ENCODE measurements at regions not wholly inside any gene's neighbourhood (a gene's known extent, or its start where the extent isn't known, plus 50 kb on each side); places are given as distances from the start of the nearest gene placed in this dataset.

DNA sequence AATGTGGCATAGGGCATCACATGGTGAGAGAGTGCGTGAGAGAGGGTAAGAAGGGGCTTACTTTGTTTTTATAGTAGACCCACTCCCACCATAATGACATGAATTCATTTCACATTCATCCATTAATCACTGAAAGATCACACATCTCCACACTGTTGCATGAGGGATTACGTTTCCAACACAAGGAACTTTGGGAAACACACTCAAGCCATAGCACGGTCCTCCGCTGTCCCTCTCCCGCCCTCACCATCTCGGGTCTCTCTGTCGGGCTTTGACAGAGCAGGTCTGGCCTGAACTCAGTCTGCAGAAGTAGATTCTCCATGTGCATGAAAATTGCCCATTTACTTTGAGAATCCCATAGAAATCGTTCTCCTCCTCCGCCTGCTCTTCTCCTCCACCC, 312.2 kb downstream of the MATN1 start:
- Histone ChIP-seq H3K36me3 (no peaks in the 10 kb centered on the region), H3K4me3 (no peak overlapping the region), H3K27me3 (no peaks in the 10 kb centered on the region), H3K9me3 (no peaks in the 10 kb centered on the region), H3K27ac (no peak overlapping the region), H3K4me1 (ENCODE audit: insufficient read depth) (no peaks in the 10 kb centered on the region)
- TF ChIP-seq, protein P1, sequence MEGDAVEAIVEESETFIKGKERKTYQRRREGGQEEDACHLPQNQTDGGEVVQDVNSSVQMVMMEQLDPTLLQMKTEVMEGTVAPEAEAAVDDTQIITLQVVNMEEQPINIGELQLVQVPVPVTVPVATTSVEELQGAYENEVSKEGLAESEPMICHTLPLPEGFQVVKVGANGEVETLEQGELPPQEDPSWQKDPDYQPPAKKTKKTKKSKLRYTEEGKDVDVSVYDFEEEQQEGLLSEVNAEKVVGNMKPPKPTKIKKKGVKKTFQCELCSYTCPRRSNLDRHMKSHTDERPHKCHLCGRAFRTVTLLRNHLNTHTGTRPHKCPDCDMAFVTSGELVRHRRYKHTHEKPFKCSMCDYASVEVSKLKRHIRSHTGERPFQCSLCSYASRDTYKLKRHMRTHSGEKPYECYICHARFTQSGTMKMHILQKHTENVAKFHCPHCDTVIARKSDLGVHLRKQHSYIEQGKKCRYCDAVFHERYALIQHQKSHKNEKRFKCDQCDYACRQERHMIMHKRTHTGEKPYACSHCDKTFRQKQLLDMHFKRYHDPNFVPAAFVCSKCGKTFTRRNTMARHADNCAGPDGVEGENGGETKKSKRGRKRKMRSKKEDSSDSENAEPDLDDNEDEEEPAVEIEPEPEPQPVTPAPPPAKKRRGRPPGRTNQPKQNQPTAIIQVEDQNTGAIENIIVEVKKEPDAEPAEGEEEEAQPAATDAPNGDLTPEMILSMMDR (IDR thresholded peaks at IDR 0.05): no peak
- TF ChIP-seq POLR2A (IDR thresholded peaks at IDR 0.05) (no peak), EP300 (IDR thresholded peaks at IDR 0.05) (no peak)
- no peak for DNase-seq
- WGBS, 3 donors: 58 to 61% (median 59%) methylated on average over 9 of the region's 9 CpGs
- intact Hi-C loops (cut with DNase I): no loop called here

DNA sequence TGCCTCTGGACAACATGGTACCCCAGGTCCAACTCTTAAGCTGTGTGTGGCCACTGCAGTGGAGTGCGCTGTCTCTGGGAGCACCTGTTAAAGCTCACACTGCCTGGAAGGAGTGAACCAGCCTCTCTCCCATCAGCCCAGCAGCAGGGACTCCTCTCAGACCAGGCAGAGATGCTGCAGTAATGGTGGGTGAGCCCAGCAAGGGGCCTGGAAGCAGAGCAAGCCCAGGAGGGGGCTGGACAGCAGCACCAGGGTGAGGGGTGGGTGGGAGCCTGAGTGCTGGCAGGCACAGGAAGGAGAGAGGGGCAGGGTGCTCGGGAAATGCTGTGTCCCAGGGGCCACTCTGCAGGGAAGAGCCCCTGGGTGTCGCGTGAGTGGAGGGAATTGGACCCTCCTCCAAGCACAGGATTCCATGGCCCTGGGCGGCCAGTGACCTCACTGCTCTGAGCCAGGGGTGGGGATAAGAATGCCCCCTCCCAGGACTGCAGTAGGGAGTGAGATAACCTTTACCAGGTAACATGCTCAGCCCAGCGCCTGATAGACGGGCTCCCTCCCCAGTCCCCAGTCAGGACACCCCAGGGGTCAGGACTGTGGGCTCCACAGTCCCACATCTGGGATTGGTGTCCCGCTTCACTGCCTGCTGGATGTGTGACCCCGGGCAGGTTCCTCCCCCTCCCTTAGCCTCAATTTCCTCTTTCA, 313.1 kb downstream of the MATN1 start:
- TF ChIP-seq, protein P1 (IDR thresholded peaks at IDR 0.05): no peak
- TF ChIP-seq POLR2A (IDR thresholded peaks at IDR 0.05) (no peak), EP300 (IDR thresholded peaks at IDR 0.05) (no peak)
- Histone ChIP-seq H3K4me1 (ENCODE audit: insufficient read depth) (no peaks in the 10 kb centered on the region), H3K4me3 (no peak overlapping the region), H3K27ac (no peak overlapping the region), H3K36me3 (no peaks in the 10 kb centered on the region), H3K27me3 (no peaks in the 10 kb centered on the region), H3K9me3 (no peaks in the 10 kb centered on the region)
- 88 to 91% (median 90%) methylated on average over 9 of the region's 9 CpGs for WGBS, 3 donors
- intact Hi-C loops (cut with DNase I): no loop called here
- DNase-seq: peak in 1 of 5 donors; percentile 2

DNA sequence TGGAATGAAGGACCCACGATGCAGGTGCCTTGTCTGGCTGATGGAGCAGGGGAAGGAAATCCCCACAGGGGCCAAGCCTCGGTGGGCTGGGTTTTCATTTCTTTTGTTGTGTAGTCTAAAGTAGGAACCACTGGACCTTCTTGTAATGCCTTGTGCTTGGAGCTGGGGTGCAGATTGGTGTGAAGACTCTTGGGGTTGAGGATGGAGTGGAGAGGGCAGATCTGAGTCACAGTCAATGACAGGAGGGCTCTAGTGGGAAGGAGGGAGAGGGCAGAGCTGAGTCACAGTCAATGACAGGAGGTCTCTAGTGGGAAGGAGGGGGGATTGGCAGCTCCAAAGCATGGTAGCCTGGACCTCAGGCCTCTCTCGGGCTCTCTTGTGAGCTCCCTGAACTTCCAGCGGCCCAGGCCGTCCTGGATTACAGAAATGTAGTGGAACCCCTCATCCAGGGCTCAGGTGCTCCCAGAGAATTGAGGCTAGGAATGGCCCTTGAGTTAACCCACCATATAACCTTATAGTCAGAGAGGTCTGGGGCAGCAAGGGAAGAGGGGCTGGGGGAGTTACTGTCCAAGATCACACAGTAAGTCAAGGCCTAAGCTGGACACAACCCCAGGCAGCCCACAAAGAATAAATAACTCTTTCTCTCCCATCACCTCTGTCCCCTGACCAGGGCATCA, 313.8 kb downstream of the MATN1 start:
- H3K27me3 ChIP-seq: no peaks in the 10 kb centered on the region
- H3K36me3 ChIP-seq: no peaks in the 10 kb centered on the region
- no peak overlapping the region for H3K4me3 ChIP-seq
- 89 to 96% (median 94%) methylated on average over 5 of the region's 5 CpGs for WGBS, 3 donors
- peak in 1 of 5 donors; percentile 3 for DNase-seq
- TF ChIP-seq EP300 (IDR thresholded peaks at IDR 0.05): no peak
- no peak for TF ChIP-seq POLR2A (IDR thresholded peaks at IDR 0.05)
- TF ChIP-seq, protein P1 (IDR thresholded peaks at IDR 0.05): no peak
- H3K9me3 ChIP-seq: no peaks in the 10 kb centered on the region
- H3K27ac ChIP-seq: no peak overlapping the region
- intact Hi-C loops (cut with DNase I): no loop called here
- no peaks in the 10 kb centered on the region for H3K4me1 ChIP-seq (ENCODE audit: insufficient read depth)

DNA sequence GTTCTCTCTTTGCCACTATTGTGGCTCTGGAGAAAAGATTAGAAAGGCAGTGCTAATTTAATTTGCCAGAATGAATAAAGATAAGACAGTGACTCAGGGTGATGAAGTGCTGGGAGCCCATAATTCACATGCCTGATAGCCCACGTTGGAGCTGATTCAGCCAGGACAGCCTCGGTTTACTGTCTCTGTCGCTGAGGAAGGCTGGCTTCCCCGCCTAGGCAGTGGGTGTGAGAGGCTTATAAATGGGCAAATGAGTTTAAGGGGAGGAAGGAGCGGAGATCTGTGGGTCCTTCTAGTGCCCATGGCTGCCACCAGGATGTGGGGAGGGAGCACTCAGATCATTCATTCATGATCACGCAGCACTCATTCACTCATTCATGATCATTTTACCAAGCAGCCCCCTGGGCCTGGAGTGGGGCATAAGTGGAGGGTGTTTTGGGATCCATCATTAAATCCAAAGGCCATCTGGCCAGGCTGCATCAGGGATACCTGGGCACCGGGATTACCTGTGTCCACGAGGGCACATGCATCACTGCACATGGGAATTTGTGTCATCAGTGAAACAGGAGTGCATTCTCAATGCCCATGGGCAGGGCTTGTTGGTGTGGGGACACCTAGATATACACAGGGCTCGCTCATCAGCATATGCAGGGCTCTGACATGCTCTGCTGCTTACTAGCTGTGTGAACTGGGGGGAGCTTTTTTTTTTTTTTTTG, 315.4 kb downstream of the MATN1 start:
- Histone ChIP-seq H3K9me3 (no peaks in the 10 kb centered on the region), H3K27me3 (no peaks in the 10 kb centered on the region), H3K27ac (no peak overlapping the region), H3K4me3 (no peak overlapping the region), H3K4me1 (ENCODE audit: insufficient read depth) (no peaks in the 10 kb centered on the region), H3K36me3 (no peaks in the 10 kb centered on the region)
- intact Hi-C loops (cut with DNase I): no loop called here
- TF ChIP-seq, protein P1 (IDR thresholded peaks at IDR 0.05): no peak
- DNase-seq: peak in 1 of 5 donors; percentile 2
- WGBS, 3 donors: 74 to 77% (median 76%) methylated on average over 9 of the region's 9 CpGs

All from ovary (tissue), 7 donors.